B cell (primary cell): ENCODE measurements at regions not wholly inside any gene's neighbourhood (a gene's known extent, or its start where the extent isn't known, plus 50 kb on each side); places are given as distances from the start of the nearest gene placed in this dataset.

ENCODE experiments used
- CTCF ChIP-seq: fragments of 200-600 bp; IDR thresholded peaks from one replicate; pipeline ENCODE4 v1.8.0; 2022; ENCODE audit warnings: antibody characterized with exemption, mild to moderate bottlenecking
- EZH2 ChIP-seq: IDR thresholded peaks from 2 replicates; pipeline ENCODE4 v1.6.1; 2012; ENCODE audit warnings: borderline replicate concordance, low read depth, mild to moderate bottlenecking, moderate library complexity, low read length; ENCODE audit not compliant: insufficient read depth, poor library complexity, severe bottlenecking

- TF ChIP-seq CTCF (no peak), EZH2 (no peak)
Observed at GRCh38 chr4:165738571-165738970, 134.5 kb upstream of the TLL1 start.
